GM18511 (cell line): ENCODE measurements at regions not wholly inside any gene's neighbourhood (a gene's known extent, or its start where the extent isn't known, plus 50 kb on each side); places are given as distances from the start of the nearest gene placed in this dataset.
"Not testable (repeated sequence)": the region's sequence is repeated elsewhere in the genome, so short reads cannot be mapped to it uniquely, and the experiment has no call there.

Experiments used
- ATAC-seq: cut with Tn5 transposase; IDR thresholded peaks from one replicate; pipeline ENCODE4 v1.9.1; 2021; ENCODE audit warnings: mild to moderate bottlenecking, moderate library complexity; ENCODE audit not compliant: unreplicated experiment

- no peak for ATAC-seq
Measured at GRCh38 chr6:92121228-92121627, 1298.1 kb downstream of the EPHA7 start.

DNA sequence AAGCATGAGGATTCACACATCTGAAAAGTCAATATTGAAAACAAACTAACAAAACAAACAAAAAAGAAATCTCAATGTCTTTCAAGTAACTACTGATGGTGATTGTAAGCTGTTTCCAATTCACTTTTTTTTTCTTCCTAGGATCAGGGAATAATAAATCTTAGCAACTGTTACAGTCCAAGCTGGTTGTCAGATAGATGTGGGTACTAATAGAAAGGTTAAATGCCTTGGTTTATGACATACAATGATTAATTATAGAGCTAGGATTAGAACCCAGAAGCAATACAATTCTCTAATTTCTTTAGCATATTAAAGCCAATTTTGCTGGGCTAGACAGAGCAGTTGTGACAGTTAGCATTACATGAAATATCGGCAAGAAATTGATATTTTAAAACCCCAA lies 1301.6 kb downstream of the EPHA7 start:
- ATAC-seq, result no peak

- ATAC-seq, result no peak
Measured at GRCh38 chr6:92114797-92115196, 1304.6 kb downstream of the EPHA7 start.

- ATAC-seq, result no peak
Measured at GRCh38 chr6:92114091-92114675, 1305.2 kb downstream of the EPHA7 start.

DNA sequence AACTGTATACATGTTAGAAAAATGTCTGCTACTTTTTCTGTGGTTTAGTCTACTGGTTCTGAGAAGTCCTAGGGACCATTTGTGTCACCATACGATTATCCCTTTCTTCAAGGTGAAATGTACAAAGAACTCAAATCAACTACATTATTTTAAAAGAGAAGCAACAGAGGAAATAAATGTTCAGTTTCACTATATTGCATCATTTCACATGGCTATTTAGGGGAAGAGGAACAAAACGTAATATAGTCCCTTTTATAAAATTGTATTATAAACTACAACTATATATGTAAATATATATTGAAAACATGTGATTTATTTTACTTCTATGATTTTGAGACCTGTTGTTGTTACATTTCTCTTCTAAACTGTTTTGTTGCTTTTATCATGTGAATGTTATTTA lies 1308.0 kb downstream of the EPHA7 start:
- ATAC-seq, result no peak

DNA sequence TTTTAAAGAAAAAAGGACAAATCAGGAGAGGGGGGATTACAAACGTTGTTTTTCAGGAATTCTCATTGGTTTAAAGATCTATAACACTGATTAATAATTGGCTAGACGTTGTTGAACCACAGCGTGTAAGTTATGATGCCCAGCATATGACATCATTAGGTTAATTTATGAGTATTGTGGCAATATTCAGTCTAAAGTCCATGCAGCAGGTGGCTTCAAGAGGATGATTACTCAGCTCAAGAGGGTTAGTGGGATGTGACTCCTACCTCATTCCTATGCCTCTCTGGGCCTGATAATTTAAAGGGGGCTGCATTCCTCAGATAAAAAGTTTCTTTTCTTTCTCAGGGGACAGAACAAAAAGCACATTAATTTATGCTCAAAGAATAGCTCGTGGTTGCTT lies 1309.0 kb downstream of the EPHA7 start:
- ATAC-seq, result no peak

GRCh38 chr6:92109956-92110355 lies 1309.4 kb downstream of the EPHA7 start:
- no peak for ATAC-seq

DNA sequence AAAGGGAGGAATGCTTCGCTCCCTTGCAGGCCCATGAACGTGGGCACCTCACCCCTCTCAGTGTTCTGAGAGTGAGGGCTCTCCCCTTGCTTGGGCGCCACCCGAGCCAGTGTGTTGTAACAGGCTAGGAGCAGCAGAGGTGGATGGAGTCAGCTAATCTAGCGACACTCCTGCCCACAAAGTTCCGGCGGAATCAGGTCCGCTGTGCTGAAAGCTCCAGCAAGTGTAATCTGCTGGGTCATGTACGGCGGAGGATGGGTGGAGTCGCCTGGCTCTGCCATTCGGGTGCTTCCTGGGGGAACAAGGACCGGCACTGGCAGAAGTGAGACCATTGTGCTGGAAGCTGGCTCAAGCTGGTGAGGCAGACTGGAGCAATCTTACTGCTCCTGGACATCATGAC lies 1310.1 kb downstream of the EPHA7 start:
- no peak for ATAC-seq

DNA sequence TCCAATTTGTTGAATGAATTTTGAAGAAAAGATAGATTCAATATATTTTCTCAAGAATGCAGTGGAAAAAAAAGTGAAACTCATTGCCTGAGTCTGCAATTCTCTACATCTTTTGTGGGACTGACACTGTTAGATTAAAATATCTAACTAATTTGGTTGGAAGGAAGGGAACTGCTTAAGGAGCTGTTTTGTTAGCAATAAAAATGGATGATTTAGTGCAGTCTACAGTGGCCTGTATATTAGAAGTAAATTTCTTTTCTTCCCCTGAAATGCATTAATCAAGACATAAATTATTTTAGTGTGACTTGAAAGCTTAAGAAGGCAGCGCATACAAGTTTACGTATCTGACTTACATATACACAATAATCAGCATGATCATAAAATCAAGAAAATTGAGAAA lies 1332.6 kb downstream of the EPHA7 start:
- ATAC-seq, result no peak

DNA sequence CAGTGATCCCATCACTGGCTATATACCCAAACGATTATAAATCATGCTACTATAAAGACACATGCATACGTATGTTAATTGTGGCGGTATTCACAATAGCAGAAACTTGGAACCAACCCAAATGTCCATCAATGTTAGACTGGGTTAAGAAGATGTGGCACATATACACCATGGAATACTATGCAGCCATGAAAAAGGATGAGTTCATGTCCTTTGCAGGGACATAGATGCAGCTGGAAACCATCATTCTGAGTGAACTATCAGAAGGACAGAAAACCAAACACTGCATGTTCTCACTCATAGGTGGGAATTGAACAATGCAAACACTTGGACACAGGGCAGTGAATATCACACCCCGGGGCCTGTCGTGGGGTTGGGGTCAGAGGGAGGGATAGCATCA lies 1335.4 kb downstream of the EPHA7 start:
- ATAC-seq, result not testable (repeated sequence)

DNA sequence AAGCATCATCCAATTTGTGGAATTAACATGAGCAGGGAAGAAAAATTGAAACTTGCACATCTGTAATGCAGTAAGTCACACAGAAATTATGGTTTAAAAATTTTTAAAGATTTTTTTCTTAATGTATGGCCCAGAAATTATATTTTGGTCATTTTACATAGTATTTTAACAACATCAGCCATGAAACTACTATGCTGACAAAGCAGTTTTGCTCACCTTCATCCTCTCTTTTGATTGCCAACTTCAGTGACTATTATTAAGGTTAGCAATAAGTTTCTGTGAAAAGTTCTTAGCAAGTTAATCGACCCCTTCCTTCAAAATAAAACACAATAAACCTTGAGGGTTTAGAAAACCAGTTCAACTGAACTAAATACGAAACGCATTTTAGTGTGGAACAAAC lies 1347.0 kb downstream of the EPHA7 start:
- ATAC-seq, result no peak

DNA sequence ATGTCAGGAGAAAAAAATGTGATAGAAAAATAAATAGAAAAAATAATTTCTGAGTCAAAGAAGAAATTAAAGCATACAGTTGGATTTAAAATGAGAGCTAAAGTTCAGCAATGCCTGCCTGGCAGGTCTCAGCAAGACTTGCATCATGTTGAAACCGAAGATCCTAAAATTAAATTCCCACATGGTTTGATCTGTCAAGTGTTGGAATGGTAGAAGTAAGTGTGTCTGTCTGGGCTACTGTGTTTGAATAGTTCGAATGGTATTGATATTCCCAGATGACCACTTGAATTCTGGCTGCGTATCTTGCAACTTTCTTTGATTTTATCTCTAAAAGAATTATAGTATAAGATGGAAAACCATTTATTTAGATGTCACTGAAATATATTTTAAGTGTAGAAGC lies 1349.6 kb downstream of the EPHA7 start:
- ATAC-seq, result no peak

- no peak for ATAC-seq
Measured at GRCh38 chr6:92052513-92052912, 1366.8 kb downstream of the EPHA7 start.

DNA sequence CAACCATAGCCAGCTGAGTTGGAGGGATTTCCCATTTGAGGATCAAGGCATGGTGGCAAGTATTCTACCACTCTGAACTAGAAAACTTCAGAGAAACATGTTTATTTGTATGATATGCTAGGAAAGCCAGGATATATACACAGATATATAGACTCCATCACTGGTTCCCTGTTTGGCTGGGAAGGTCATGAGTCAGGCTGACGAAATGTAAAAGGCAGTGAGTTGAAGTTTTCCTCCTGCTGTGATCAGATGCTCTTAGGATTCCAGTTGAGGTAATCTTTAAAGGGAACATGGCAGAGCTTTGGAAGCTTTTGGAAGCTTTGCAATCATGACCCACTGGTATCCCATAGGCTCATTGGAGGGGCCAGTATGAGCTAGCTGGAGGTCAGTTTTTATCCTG lies 1369.1 kb downstream of the EPHA7 start:
- ATAC-seq, result no peak

DNA sequence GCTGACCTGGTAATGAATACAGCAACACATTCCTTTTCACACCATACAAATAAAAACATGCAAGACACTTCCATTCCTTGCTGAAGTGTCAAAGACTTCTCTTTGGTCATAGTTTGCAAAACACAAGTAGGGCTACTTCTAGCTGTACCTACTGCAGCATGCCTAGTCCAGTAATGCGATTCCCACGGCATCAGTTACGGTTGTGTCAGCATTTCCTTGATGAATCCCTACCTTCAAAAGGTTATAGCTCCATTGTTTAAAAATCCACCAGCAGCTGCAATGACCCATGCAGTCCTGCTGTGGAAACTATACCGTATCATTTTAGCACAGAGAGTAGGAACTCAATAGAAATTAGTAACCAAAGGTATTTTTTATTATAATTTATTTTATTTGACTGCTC lies 1371.5 kb downstream of the EPHA7 start:
- no peak for ATAC-seq

GRCh38 chr6:92047152-92047850 lies 1372.1 kb downstream of the EPHA7 start:
- no peak for ATAC-seq

- no peak for ATAC-seq
Measured at GRCh38 chr6:92044312-92044711, 1375.0 kb downstream of the EPHA7 start.

GRCh38 chr6:92043777-92044176 lies 1375.6 kb downstream of the EPHA7 start:
- ATAC-seq, result no peak

GRCh38 chr6:92026878-92027277 lies 1392.5 kb downstream of the EPHA7 start:
- ATAC-seq, result no peak

DNA sequence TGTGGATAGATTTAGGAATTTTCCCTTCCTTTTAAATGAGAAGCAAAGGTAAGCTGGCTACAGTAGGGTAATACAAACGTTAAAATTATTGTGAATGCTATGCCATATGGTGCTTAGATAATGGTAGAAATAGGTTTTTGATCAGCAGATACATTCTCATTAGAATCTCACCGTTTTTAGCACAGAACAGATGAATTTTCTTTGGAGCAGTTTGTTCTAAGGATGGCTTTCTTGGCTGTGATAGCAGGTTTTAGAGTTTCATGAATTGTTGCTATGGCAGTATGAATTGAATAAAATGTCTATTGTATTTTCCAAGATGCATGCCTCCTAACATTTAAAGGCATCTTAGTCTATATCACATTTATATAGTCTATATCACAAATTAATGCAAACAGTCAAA lies 1394.5 kb downstream of the EPHA7 start:
- ATAC-seq, result no peak

- ATAC-seq, result no peak
Measured at GRCh38 chr6:92024110-92024509, 1395.2 kb downstream of the EPHA7 start.

DNA sequence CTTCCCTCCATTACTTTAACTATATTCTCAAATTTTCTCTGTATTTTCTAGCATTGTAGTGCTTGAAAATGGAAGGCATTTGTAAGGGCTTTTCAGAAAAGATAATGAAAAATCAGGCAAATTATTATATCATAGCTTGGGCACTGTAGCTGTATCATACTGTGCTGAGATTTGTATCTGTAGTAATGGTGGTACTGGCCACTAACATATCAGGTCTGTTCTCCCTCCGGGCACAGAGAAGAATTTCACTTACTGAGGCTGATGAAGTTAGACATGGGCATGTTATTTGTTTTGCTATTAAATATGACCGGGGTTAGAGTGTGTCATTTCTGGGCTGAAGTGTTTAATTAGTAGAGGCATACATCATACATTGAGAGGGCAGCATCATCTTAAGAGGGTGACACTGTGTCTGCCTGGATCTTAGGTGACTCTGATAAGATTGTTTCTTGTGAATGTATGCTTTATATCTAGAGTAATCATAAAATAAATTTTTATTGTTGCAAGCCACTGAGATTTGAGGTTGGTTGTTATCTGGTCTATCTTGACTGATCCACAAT lies 1395.9 kb downstream of the EPHA7 start:
- no peak for ATAC-seq
